Tibial nerve (tissue), 4 donors: ENCODE measurements at regions not wholly inside any gene's neighbourhood (a gene's known extent, or its start where the extent isn't known, plus 50 kb on each side); places are given as distances from the start of the nearest gene placed in this dataset.

Experiments used
- DNase-seq, 2 donors: peaks; one replicate each; pipeline ENCODE4 v3.0.0-alpha.2; 2019; ENCODE audit warnings: low spot score in 2 of 2
- H3K27ac ChIP-seq, 4 donors: fragments of 200-600 bp; sonication (generic) in 3 of 4; one replicate each; pipeline ENCODE4 v1.5.1; 2017 to 2019; ENCODE audit warnings: mild to moderate bottlenecking in 1 of 4
- H3K27me3 ChIP-seq, 2 donors: fragments of 200-600 bp; sonication (generic) in 1 of 2; one replicate each; pipeline versions ENCODE4 v1.5.1 to v1.6.0; 2017 to 2019
- H3K36me3 ChIP-seq, 3 donors: fragments of 200-600 bp; sonication (generic); one replicate each; pipeline ENCODE4 v1.5.1; 2018 to 2019
- H3K4me1 ChIP-seq, 4 donors: fragments of 200-600 bp; sonication (generic) in 3 of 4; one replicate each; pipeline ENCODE4 v1.5.1; 2017 to 2019
- H3K4me3 ChIP-seq, 4 donors: fragments of 200-600 bp; sonication (generic) in 3 of 4; one replicate each; pipeline ENCODE4 v1.5.1; 2017 to 2019; ENCODE audit warnings: mild to moderate bottlenecking in 1 of 4, moderate library complexity in 1 of 4
- H3K9me3 ChIP-seq, 4 donors: fragments of 200-600 bp; sonication (generic) in 3 of 4; one replicate each; pipeline ENCODE4 v1.5.1; 2017 to 2019
- EP300 ChIP-seq, 2 donors: sonication (generic); formaldehyde crosslinking; IDR thresholded peaks; one replicate each; pipeline ENCODE4 v1.6.1; 2017; ENCODE audit warnings: antibody characterized with exemption in 2 of 2, mild to moderate bottlenecking in 1 of 2
- POLR2A ChIP-seq, 2 donors: fragments of 450-650 bp; IDR thresholded peaks; one replicate each; pipeline ENCODE4 v1.6.1; 2017; ENCODE audit warnings: antibody characterized with exemption in 2 of 2, mild to moderate bottlenecking in 2 of 2, moderate library complexity in 2 of 2
- WGBS, 2 donors: methylation state at CpG; one replicate each; pipeline ENCODE4 v1.1.5; 2018; 5-methylcytosine and 5-hydroxymethylcytosine counted together
- TF ChIP-seq, protein P1 (sequence below), 5 experiments: fragments of 200-600 bp in 3 of 5; fragments of 450-650 bp in 2 of 5; sonication (generic) in 3 of 5; IDR thresholded peaks; one replicate each; pipeline ENCODE4 v1.5.1; 2016 to 2019; ENCODE audit warnings: antibody characterized with exemption in 5 of 5, mild to moderate bottlenecking in 3 of 5, moderate library complexity in 2 of 5

DNA sequence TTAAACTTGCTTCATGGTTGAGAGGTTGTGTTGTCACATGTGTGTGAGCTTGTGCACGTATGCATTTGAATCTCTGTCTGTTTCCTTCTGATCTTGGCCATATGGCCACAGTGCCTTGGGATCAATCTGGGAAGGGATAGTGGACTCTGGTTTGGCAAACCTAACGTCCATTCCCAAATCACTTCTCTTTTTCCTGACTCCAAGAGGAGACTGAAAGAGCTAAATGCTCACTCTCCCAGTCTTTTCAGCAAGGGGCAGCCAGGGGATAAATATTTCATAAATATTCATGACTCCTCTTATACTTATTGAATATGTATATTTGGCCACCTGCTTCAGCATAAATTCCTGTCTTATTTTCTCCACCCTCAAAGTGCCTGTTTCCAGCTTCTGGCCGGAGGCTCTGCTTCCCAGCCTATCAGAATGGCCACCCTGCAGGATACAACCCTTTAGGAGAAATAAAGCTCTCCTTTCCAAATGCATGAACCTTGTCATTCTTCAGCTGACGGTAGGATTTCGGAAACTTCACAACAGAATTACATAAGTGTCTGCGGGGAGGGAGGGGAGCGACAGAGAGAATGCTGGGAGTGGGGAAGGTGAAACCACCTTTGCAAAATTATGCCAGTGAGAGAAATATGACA, 112.2 kb upstream of the COPS8 start:
- no peaks in the 10 kb centered on the region for H3K27me3 ChIP-seq
- no peaks in the 10 kb centered on the region for H3K9me3 ChIP-seq
- DNase-seq = no peak
- TF ChIP-seq EP300 (IDR thresholded peaks at IDR 0.05) (no peak), POLR2A (IDR thresholded peaks at IDR 0.05) (no peak)
- TF ChIP-seq, protein P1, sequence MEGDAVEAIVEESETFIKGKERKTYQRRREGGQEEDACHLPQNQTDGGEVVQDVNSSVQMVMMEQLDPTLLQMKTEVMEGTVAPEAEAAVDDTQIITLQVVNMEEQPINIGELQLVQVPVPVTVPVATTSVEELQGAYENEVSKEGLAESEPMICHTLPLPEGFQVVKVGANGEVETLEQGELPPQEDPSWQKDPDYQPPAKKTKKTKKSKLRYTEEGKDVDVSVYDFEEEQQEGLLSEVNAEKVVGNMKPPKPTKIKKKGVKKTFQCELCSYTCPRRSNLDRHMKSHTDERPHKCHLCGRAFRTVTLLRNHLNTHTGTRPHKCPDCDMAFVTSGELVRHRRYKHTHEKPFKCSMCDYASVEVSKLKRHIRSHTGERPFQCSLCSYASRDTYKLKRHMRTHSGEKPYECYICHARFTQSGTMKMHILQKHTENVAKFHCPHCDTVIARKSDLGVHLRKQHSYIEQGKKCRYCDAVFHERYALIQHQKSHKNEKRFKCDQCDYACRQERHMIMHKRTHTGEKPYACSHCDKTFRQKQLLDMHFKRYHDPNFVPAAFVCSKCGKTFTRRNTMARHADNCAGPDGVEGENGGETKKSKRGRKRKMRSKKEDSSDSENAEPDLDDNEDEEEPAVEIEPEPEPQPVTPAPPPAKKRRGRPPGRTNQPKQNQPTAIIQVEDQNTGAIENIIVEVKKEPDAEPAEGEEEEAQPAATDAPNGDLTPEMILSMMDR (IDR thresholded peaks at IDR 0.05) = no peak
- 68 to 77% methylated on average over 7 of the region's 7 CpGs for WGBS, 2 donors
- peak overlapping the region in 2 of 4 donors; percentile 40 to 70 for H3K27ac ChIP-seq
- no peak overlapping the region for H3K4me3 ChIP-seq
- peaks cover 0 to 41% (median 4%) of the 10 kb centered on the region in 4 donors for H3K4me1 ChIP-seq
- no peaks in the 10 kb centered on the region for H3K36me3 ChIP-seq

DNA sequence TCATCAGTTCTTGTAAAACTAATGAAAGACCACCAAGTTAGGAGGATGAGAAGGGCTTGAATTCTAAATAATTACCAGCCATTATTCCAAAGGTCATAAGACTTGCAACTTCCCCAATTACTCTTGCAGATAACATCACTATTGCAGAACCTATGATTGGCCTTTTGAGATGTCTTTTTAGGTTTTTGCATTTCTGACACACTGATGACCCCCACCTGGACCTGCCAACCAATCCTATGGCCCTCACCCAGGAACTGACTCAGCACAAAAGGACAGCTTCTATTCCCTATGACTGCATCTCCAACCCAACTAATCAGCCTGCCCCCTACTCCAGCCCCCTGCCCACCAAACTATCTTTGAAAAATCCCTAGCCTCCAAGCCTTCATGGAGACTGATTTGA, 111.5 kb upstream of the COPS8 start:
- no peaks in the 10 kb centered on the region for H3K9me3 ChIP-seq
- H3K4me1 ChIP-seq = peaks cover 0 to 41% (median 4%) of the 10 kb centered on the region in 4 donors
- no peak for DNase-seq
- H3K4me3 ChIP-seq = no peak overlapping the region
- H3K36me3 ChIP-seq = no peaks in the 10 kb centered on the region
- H3K27ac ChIP-seq = no peak overlapping the region
- no peaks in the 10 kb centered on the region for H3K27me3 ChIP-seq
- TF ChIP-seq POLR2A (IDR thresholded peaks at IDR 0.05) = no peak
- TF ChIP-seq, protein P1 (IDR thresholded peaks at IDR 0.05) = no peak
- no peak for TF ChIP-seq EP300 (IDR thresholded peaks at IDR 0.05)

DNA sequence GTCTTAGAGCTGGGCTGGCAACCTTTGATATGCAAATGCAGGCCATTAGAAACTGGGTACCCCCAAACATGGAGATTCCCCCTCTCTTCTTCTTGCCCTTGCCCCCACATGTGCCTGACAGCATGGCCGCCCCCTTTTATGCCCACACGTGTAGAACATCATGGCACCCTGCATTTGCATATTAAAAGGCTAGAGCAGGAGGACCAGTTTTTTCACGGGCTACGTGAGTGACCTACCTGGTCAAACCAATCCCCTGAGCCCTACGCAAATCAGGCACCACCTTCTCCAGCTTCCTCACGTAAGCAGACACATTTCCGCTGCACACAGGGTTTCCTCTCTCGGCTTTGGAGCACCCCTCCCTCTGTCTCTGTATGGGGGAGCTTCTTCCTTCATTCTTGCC, 110.9 kb upstream of the COPS8 start:
- Histone ChIP-seq H3K4me3 (no peak overlapping the region), H3K9me3 (no peaks in the 10 kb centered on the region), H3K36me3 (no peaks in the 10 kb centered on the region), H3K27ac (no peak overlapping the region), H3K27me3 (no peaks in the 10 kb centered on the region), H3K4me1 (peaks cover 0 to 39% (median 4%) of the 10 kb centered on the region in 4 donors)
- WGBS, 2 donors = 92 to 95% methylated on average over 8 of the region's 8 CpGs
- no peak for DNase-seq
- TF ChIP-seq POLR2A (IDR thresholded peaks at IDR 0.05) (no peak), EP300 (IDR thresholded peaks at IDR 0.05) (no peak)
- TF ChIP-seq, protein P1 (IDR thresholded peaks at IDR 0.05) = no peak

DNA sequence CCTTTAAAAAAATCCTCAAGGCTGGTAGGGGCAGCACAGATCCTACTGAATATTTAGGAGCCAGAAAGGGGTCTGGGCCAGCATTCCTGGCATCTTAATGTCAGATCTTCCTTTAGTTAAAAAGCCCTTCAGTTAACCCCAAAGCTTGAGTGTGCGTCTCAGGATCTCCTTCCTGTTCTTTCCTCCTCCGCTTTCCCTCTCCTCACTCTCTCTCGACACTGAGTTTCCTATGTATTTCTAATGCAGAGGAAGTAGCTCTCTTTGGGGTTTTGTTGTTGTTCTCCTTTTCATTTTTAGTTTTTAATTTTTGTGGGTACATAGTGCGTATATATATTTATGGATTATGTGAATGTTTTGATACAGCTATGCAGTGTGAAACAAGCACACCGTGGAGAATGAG, 109.9 kb upstream of the COPS8 start:
- Histone ChIP-seq H3K36me3 (no peaks in the 10 kb centered on the region), H3K4me1 (peaks cover 0 to 30% (median 3%) of the 10 kb centered on the region in 4 donors), H3K27me3 (no peaks in the 10 kb centered on the region), H3K9me3 (no peaks in the 10 kb centered on the region), H3K27ac (no peak overlapping the region), H3K4me3 (no peak overlapping the region)
- TF ChIP-seq POLR2A (IDR thresholded peaks at IDR 0.05) (no peak), EP300 (IDR thresholded peaks at IDR 0.05) (no peak)
- TF ChIP-seq, protein P1 (IDR thresholded peaks at IDR 0.05) = no peak
- no peak for DNase-seq
- 81 to 85% methylated on average over 5 of the region's 5 CpGs for WGBS, 2 donors

DNA sequence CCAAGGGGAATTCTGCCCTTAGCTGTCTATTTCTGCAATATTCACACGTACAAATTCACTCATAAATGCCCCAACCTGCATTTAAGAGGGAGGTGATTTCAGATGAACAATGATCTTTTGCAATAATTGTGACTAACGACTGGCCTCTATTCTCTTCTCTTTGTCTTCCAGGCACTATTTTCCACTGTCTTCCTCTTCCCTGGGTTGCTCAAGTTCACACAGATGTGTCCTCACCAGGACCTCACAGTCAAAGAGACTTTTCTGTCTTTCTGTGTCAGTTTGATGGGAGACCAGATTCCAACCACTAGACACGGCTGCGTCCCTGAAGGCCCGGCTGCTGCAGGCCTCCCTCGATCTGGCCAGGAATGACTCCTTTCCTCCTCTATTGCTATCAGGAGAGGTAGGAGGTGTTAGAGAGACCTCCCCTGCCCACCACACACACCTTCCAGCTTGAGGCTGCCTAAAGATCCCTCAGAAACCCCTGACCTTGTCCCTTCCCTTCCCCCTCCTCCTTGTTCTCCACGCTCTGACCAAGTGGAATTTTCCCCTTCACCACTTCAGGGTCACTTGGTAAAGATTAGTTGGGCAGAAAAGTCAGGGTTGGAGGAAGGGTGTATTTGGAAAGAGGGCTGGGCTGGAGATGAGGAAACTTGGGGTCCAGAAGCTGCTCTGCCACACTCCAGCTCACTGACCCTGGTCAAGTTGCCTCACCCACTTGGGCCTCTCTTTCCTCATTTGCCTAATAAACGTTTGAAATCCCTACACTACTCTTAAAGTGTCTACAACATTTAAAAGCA, 109.2 kb upstream of the COPS8 start:
- no peaks in the 10 kb centered on the region for H3K36me3 ChIP-seq
- no peaks in the 10 kb centered on the region for H3K27me3 ChIP-seq
- peaks cover 0 to 23% (median 3%) of the 10 kb centered on the region in 4 donors for H3K4me1 ChIP-seq
- H3K9me3 ChIP-seq = no peaks in the 10 kb centered on the region
- no peak overlapping the region for H3K4me3 ChIP-seq
- peak overlapping the region in 1 of 4 donors; percentile 65 for H3K27ac ChIP-seq
- DNase-seq = no peak
- TF ChIP-seq POLR2A (IDR thresholded peaks at IDR 0.05) = no peak
- WGBS, 2 donors = 75 to 76% methylated on average over 8 of the region's 8 CpGs
